Ramos (cell line): ENCODE measurements at regions not wholly inside any gene's neighbourhood (a gene's known extent, or its start where the extent isn't known, plus 50 kb on each side); places are given as distances from the start of the nearest gene placed in this dataset.

Experiments used
- in situ Hi-C: fragments of 300-500 bp; cut with MboI; formaldehyde crosslinking; loops from one replicate; pipeline ENCODE4 v1.14.3; 2022; ENCODE audit warnings: low sequenced_read_pairs; ENCODE audit not compliant: unreplicated experiment

- in situ Hi-C loops, result no loop called here
Measured at GRCh38 chr2:125041846-125042245, 1016.8 kb downstream of the CNTNAP5 start.

- in situ Hi-C loops, result no loop called here
Measured at GRCh38 chr2:125042727-125043126, 1017.6 kb downstream of the CNTNAP5 start.

- in situ Hi-C loops, result no loop called here
Measured at GRCh38 chr2:125070726-125071505, 1045.8 kb downstream of the CNTNAP5 start.

GRCh38 chr2:125073440-125073839 lies 1048.4 kb downstream of the CNTNAP5 start:
- in situ Hi-C loops, result no loop called here

- in situ Hi-C loops, result no loop called here
Measured at GRCh38 chr2:125085904-125086303, 1060.8 kb downstream of the CNTNAP5 start.

GRCh38 chr2:125086313-125087184 lies 1061.5 kb downstream of the CNTNAP5 start:
- in situ Hi-C loops, result no loop called here

- in situ Hi-C loops, result no loop called here
Measured at GRCh38 chr2:125092276-125093009, 1067.4 kb downstream of the CNTNAP5 start.

GRCh38 chr2:125095826-125096225 lies 1070.7 kb downstream of the CNTNAP5 start:
- in situ Hi-C loops, result no loop called here

- in situ Hi-C loops, result no loop called here
Measured at GRCh38 chr2:125106710-125107109, 1081.6 kb downstream of the CNTNAP5 start.

GRCh38 chr2:125107446-125107845 lies 1082.4 kb downstream of the CNTNAP5 start:
- in situ Hi-C loops, result no loop called here

GRCh38 chr2:125108251-125108650 lies 1083.2 kb downstream of the CNTNAP5 start:
- in situ Hi-C loops, result no loop called here

- in situ Hi-C loops, result no loop called here
Measured at GRCh38 chr2:125125902-125126301, 1100.8 kb downstream of the CNTNAP5 start.

- in situ Hi-C loops, result no loop called here
Measured at GRCh38 chr2:125160947-125161346, 1135.9 kb downstream of the CNTNAP5 start.

- in situ Hi-C loops, result no loop called here
Measured at GRCh38 chr2:125167152-125167551, 1142.1 kb downstream of the CNTNAP5 start.

GRCh38 chr2:125167820-125168219 lies 1142.7 kb downstream of the CNTNAP5 start:
- in situ Hi-C loops, result no loop called here

- in situ Hi-C loops, result no loop called here
Measured at GRCh38 chr2:125168442-125168841, 1143.4 kb downstream of the CNTNAP5 start.

- in situ Hi-C loops, result no loop called here
Measured at GRCh38 chr2:125169022-125169763, 1144.1 kb downstream of the CNTNAP5 start.

GRCh38 chr2:125169764-125170146 lies 1144.7 kb downstream of the CNTNAP5 start:
- in situ Hi-C loops, result no loop called here

GRCh38 chr2:125172181-125172580 lies 1147.1 kb downstream of the CNTNAP5 start:
- in situ Hi-C loops, result no loop called here

GRCh38 chr2:125175415-125175814 lies 1150.3 kb downstream of the CNTNAP5 start:
- in situ Hi-C loops, result no loop called here
